B cell (primary cell): ENCODE measurements at regions not wholly inside any gene's neighbourhood (a gene's known extent, or its start where the extent isn't known, plus 50 kb on each side); places are given as distances from the start of the nearest gene placed in this dataset.

ENCODE experiments used
- ATAC-seq: fragments of 200-7000 bp; cut with Tn5 transposase; one replicate; pipeline ENCODE4 v1.10.0; 2021; ENCODE audit warnings: low read depth, mild to moderate bottlenecking, moderate number of reproducible peaks, moderate library complexity
- CTCF ChIA-PET: fragments of 350-600 bp; sonication (Branson Sonifier 250); formaldehyde crosslinking; loops from one replicate; lab custom pipeline; 2021; ENCODE audit warnings: antibody characterized with exemption, inconsistent platforms; lab: Charles Lee
- POLR2A ChIA-PET: fragments of 350-600 bp; sonication (Branson Sonifier 250); formaldehyde crosslinking; loops from one replicate; lab custom pipeline; 2021; ENCODE audit warnings: antibody characterized with exemption; lab: Charles Lee
- DNase-seq: peaks from one replicate; pipeline ENCODE4 v3.0.0; 2013
- H2AFZ ChIP-seq: 2 replicates; pipeline ENCODE4 v1.6.1; 2012; ENCODE audit warnings: mild to moderate bottlenecking, low read depth, low read length; ENCODE audit not compliant: insufficient read depth, poor library complexity, severe bottlenecking
- H3K27ac ChIP-seq, 2 donors: 1 replicate in 1 of 2; 2 replicates in 1 of 2; pipeline ENCODE4 v1.5.1; 2012 to 2013; ENCODE audit warnings: low read length in 2 of 2, mild to moderate bottlenecking in 2 of 2, moderate library complexity in 1 of 2
- H3K27me3 ChIP-seq, 4 experiments: fragments of 200-600 bp in 1 of 4; sonication (generic) in 1 of 4; replicated peaks in 1 of 4; 1 replicate in 2 of 4; 2 replicates in 2 of 4; pipeline versions ENCODE4 v1.6.1 to v1.7.0; 2013 to 2016; ENCODE audit warnings: low read length in 3 of 4, mild to moderate bottlenecking in 2 of 4, mixed read lengths in 1 of 4, moderate library complexity in 1 of 4; ENCODE audit not compliant: insufficient read depth in 4 of 4, control insufficient read depth in 3 of 4; ENCODE audit errors: control extremely low read depth in 1 of 4
- H3K36me3 ChIP-seq, 2 experiments: replicated peaks in 1 of 2; 1 replicate in 1 of 2; 2 replicates in 1 of 2; pipeline versions ENCODE4 v1.6.1 to v1.7.1; 2013; ENCODE audit warnings: low read length in 1 of 2; ENCODE audit not compliant: insufficient read depth in 2 of 2, control insufficient read depth in 1 of 2; ENCODE audit errors: control extremely low read depth in 1 of 2, extremely low read depth in 1 of 2
- H3K4me1 ChIP-seq, 2 donors: fragments of 200-600 bp in 1 of 2; sonication (generic) in 1 of 2; 1 replicate in 1 of 2; 2 replicates in 1 of 2; pipeline versions ENCODE4 v1.5.1 to v1.6.1; 2013 to 2017; ENCODE audit warnings: low read length in 2 of 2; ENCODE audit not compliant: control insufficient read depth in 2 of 2, insufficient read depth in 2 of 2
- H3K4me2 ChIP-seq: replicated peaks from 2 replicates; pipeline ENCODE3; 2012; ENCODE audit warnings: mild to moderate bottlenecking, low read depth, low read length; ENCODE audit not compliant: poor library complexity, severe bottlenecking
- H3K4me3 ChIP-seq, 5 experiments: fragments of 200-600 bp in 1 of 5; sonication (generic) in 1 of 5; 1 replicate in 3 of 5; 2 replicates in 2 of 5; pipeline versions ENCODE4 v1.5.1 to v1.7.0; 2011 to 2016; ENCODE audit warnings: low read length in 4 of 5, mild to moderate bottlenecking in 4 of 5, low read depth in 2 of 5, control low read depth in 1 of 5, moderate library complexity in 1 of 5; ENCODE audit not compliant: insufficient read depth in 1 of 5; ENCODE audit errors: control extremely low read depth in 1 of 5, extremely low read depth in 1 of 5
- H3K79me2 ChIP-seq: fragments of 200-600 bp; sonication (generic); one replicate; pipeline ENCODE4 v1.6.0; 2016; ENCODE audit warnings: low read length; ENCODE audit not compliant: control insufficient read depth, insufficient read depth
- H3K9ac ChIP-seq: fragments of 200-600 bp; sonication (generic); 2 replicates; pipeline ENCODE4 v1.6.1; 2017; ENCODE audit warnings: mild to moderate bottlenecking, low read length, moderate library complexity
- H3K9me3 ChIP-seq, 3 donors: one replicate each; pipeline versions ENCODE4 v1.6.1 to v1.7.1; 2013; ENCODE audit warnings: low read length in 2 of 3; ENCODE audit not compliant: control insufficient read depth in 2 of 3, insufficient read depth in 1 of 3; ENCODE audit errors: control extremely low read depth in 1 of 3
- H4K20me1 ChIP-seq: 2 replicates; pipeline ENCODE4 v1.6.0; 2012; ENCODE audit warnings: mild to moderate bottlenecking, low read length; ENCODE audit not compliant: insufficient read depth, control insufficient read depth, poor library complexity, severe bottlenecking
- H3K27ac Mint-ChIP-seq: one replicate; pipeline ENCODE4 v1.8.0; 2021; ENCODE audit warnings: mixed read lengths
- H3K27me3 Mint-ChIP-seq: one replicate; pipeline ENCODE4 v1.8.0; 2021; ENCODE audit warnings: mixed read lengths
- H3K4me1 Mint-ChIP-seq: one replicate; pipeline ENCODE4 v1.8.0; 2021; ENCODE audit warnings: mixed read lengths
- H3K4me3 Mint-ChIP-seq: one replicate; pipeline ENCODE4 v1.8.0; 2021; ENCODE audit warnings: mixed read lengths
- H3K9me3 Mint-ChIP-seq: one replicate; pipeline ENCODE4 v1.8.0; 2022; ENCODE audit warnings: mixed read lengths; ENCODE audit not compliant: insufficient read depth
- CTCF ChIP-seq: fragments of 200-600 bp; IDR thresholded peaks from one replicate; pipeline ENCODE4 v1.8.0; 2022; ENCODE audit warnings: antibody characterized with exemption, mild to moderate bottlenecking
- EZH2 ChIP-seq: IDR thresholded peaks from 2 replicates; pipeline ENCODE4 v1.6.1; 2012; ENCODE audit warnings: borderline replicate concordance, low read depth, mild to moderate bottlenecking, moderate library complexity, low read length; ENCODE audit not compliant: insufficient read depth, poor library complexity, severe bottlenecking
- WGBS: methylation state at CpG from one replicate; pipeline ENCODE4 v1.1.5; 2013; ENCODE audit warnings: missing lambda C conversion rate; ENCODE audit not compliant: insufficient coverage; 5-methylcytosine and 5-hydroxymethylcytosine counted together
- intact Hi-C: fragments of 100-400 bp; cut with micrococcal nuclease; formaldehyde crosslinking; loops from one replicate; pipeline ENCODE4 v1.10.0; 2022

DNA sequence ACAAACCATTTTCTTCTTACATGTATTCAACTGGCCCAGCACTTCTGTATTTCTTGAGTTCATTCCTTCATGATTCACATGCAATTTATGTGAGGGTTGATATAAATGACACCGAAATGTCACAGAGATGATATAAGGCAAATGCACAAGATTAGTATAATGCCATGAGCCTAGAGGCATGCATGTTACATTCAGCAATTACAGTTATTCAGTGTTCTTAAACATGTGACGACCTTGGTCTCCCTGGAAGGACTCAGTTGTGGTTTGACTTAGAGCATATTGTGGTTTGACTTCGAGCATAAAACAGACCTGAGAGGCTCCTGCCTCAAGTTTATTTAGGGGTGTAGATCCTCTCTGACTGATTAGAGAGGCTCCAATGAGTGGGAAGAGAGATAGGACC, 752.1 kb upstream of the POM121L12 start:
- POLR2A ChIA-PET = no interaction called here
- Histone ChIP-seq H3K27ac (no peak overlapping the region), H4K20me1 (no peaks in the 10 kb centered on the region), H2AFZ (no peak overlapping the region), H3K9ac (no peak overlapping the region), H3K4me3 (no peak overlapping the region), H3K79me2 (no peaks in the 10 kb centered on the region), H3K36me3 (no peaks in the 10 kb centered on the region), H3K4me2 (no peak overlapping the region), H3K9me3 (peaks cover 0 to 2% (median 0%) of the 10 kb centered on the region in 3 donors), H3K27me3 (no peaks in the 10 kb centered on the region), H3K4me1 (no peaks in the 10 kb centered on the region)
- WGBS = 70% methylated on average over 2 of the region's 3 CpGs
- ATAC-seq (no peak), DNase-seq (no peak)
- Mint-ChIP-seq H3K27me3 (no peaks in the 10 kb centered on the region), H3K4me3 (no peak overlapping the region), H3K4me1 (no peaks in the 10 kb centered on the region), H3K9me3 (peaks cover 13% of the 10 kb centered on the region), H3K27ac (no peak overlapping the region)
- CTCF ChIA-PET = no interaction called here
- TF ChIP-seq CTCF (no peak), EZH2 (no peak)
- intact Hi-C loops = no loop called here

- no peak overlapping the region for H3K27ac Mint-ChIP-seq
- POLR2A ChIA-PET = no interaction called here
- Histone ChIP-seq H3K4me2 (no peak overlapping the region), H3K27me3 (no peaks in the 10 kb centered on the region), H3K36me3 (no peaks in the 10 kb centered on the region), H3K27ac (no peak overlapping the region), H4K20me1 (no peaks in the 10 kb centered on the region), H3K4me1 (no peaks in the 10 kb centered on the region), H3K4me3 (no peak overlapping the region), H3K9me3 (peaks cover 0 to 26% (median 0%) of the 10 kb centered on the region in 3 donors), H2AFZ (no peak overlapping the region), H3K9ac (no peak overlapping the region), H3K79me2 (no peaks in the 10 kb centered on the region)
- no peak for TF ChIP-seq EZH2
- no peak for TF ChIP-seq CTCF
- intact Hi-C loops = no loop called here
- CTCF ChIA-PET = no interaction called here
- H3K4me3 Mint-ChIP-seq = no peak overlapping the region
- ATAC-seq (no peak), DNase-seq (no peak)
- H3K9me3 Mint-ChIP-seq = no peaks in the 10 kb centered on the region
- H3K4me1 Mint-ChIP-seq = no peaks in the 10 kb centered on the region
- 77% methylated on average over 59 of the region's 60 CpGs for WGBS
- no peaks in the 10 kb centered on the region for H3K27me3 Mint-ChIP-seq
These were observed 761.5 kb upstream of the POM121L12 start for GRCh38 chr7:52273685-52274610.
